Upper lobe of right lung (tissue), 1 donor: ENCODE measurements at regions not wholly inside any gene's neighbourhood (a gene's known extent, or its start where the extent isn't known, plus 50 kb on each side); places are given as distances from the start of the nearest gene placed in this dataset.

ENCODE experiments used
- ATAC-seq: fragments of 200-7000 bp; cut with Tn5 transposase; one replicate; pipeline ENCODE4 v1.9.1; 2020; ENCODE audit warnings: mild to moderate bottlenecking, moderate library complexity
- DNase-seq: peaks from one replicate; pipeline ENCODE4 v3.0.0-alpha.2; 2020
- H3K27ac ChIP-seq: fragments of 200-600 bp; one replicate; pipeline ENCODE4 v1.8.0; 2022
- H3K27me3 ChIP-seq: fragments of 200-600 bp; one replicate; pipeline ENCODE4 v1.8.0; 2022; ENCODE audit warnings: mild to moderate bottlenecking
- H3K36me3 ChIP-seq: fragments of 200-600 bp; one replicate; pipeline ENCODE4 v1.8.0; 2022
- H3K4me1 ChIP-seq: fragments of 200-600 bp; one replicate; pipeline ENCODE4 v1.8.0; 2022
- H3K4me3 ChIP-seq: fragments of 200-600 bp; one replicate; pipeline ENCODE4 v1.8.0; 2022; ENCODE audit warnings: mild to moderate bottlenecking
- H3K9me3 ChIP-seq: fragments of 200-600 bp; one replicate; pipeline ENCODE4 v1.8.0; 2022
- intact Hi-C: fragments of 100-400 bp; cut with DNase I; formaldehyde crosslinking; loops from one replicate; pipeline ENCODE4 v1.11.0; 2022
- TF ChIP-seq, protein P1 (sequence below): fragments of 200-600 bp; IDR thresholded peaks from one replicate; pipeline ENCODE4 v1.8.0; 2022; ENCODE audit warnings: antibody characterized with exemption
- donor health status: DM: no; HTN: yes; CAD: no; lungs with severe emphysema.

- intact Hi-C loops, result no loop called here
- DNase-seq, result no peak
- H3K9me3 ChIP-seq, result no peaks in the 10 kb centered on the region
Observed at GRCh38 chr5:172575816-172576545, 65.1 kb upstream of the NEURL1B start.

GRCh38 chr5:172575416-172575815, 65.6 kb upstream of the NEURL1B start:
- H3K27ac ChIP-seq, result no peak overlapping the region
- DNase-seq (no peak), ATAC-seq (no peak)
- intact Hi-C loops, result no loop called here
- TF ChIP-seq, protein P1, sequence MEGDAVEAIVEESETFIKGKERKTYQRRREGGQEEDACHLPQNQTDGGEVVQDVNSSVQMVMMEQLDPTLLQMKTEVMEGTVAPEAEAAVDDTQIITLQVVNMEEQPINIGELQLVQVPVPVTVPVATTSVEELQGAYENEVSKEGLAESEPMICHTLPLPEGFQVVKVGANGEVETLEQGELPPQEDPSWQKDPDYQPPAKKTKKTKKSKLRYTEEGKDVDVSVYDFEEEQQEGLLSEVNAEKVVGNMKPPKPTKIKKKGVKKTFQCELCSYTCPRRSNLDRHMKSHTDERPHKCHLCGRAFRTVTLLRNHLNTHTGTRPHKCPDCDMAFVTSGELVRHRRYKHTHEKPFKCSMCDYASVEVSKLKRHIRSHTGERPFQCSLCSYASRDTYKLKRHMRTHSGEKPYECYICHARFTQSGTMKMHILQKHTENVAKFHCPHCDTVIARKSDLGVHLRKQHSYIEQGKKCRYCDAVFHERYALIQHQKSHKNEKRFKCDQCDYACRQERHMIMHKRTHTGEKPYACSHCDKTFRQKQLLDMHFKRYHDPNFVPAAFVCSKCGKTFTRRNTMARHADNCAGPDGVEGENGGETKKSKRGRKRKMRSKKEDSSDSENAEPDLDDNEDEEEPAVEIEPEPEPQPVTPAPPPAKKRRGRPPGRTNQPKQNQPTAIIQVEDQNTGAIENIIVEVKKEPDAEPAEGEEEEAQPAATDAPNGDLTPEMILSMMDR, result no peak
- H3K36me3 ChIP-seq, result no peaks in the 10 kb centered on the region
- no peaks in the 10 kb centered on the region for H3K27me3 ChIP-seq
- H3K4me1 ChIP-seq, result peaks cover 10% of the 10 kb centered on the region
- no peaks in the 10 kb centered on the region for H3K9me3 ChIP-seq
- no peak overlapping the region for H3K4me3 ChIP-seq

More at GRCh38 chr5:172575816-172576545, 65.1 kb upstream of the NEURL1B start:
- H3K4me3 ChIP-seq, result no peak overlapping the region
- no peak overlapping the region for H3K27ac ChIP-seq
- no peaks in the 10 kb centered on the region for H3K36me3 ChIP-seq
- H3K4me1 ChIP-seq, result peaks cover 10% of the 10 kb centered on the region
- TF ChIP-seq, protein P1, result no peak
- peak; percentile 49 for ATAC-seq
- H3K27me3 ChIP-seq, result no peaks in the 10 kb centered on the region

GRCh38 chr5:172574871-172575223, 66.2 kb upstream of the NEURL1B start:
- H3K4me1 ChIP-seq, result peaks cover 10% of the 10 kb centered on the region
- intact Hi-C loops, result no loop called here
- H3K9me3 ChIP-seq, result no peaks in the 10 kb centered on the region
- TF ChIP-seq, protein P1, result no peak
- ATAC-seq (no peak), DNase-seq (no peak)
- H3K27ac ChIP-seq, result no peak overlapping the region
- H3K27me3 ChIP-seq, result no peaks in the 10 kb centered on the region
- no peaks in the 10 kb centered on the region for H3K36me3 ChIP-seq
- no peak overlapping the region for H3K4me3 ChIP-seq

DNA sequence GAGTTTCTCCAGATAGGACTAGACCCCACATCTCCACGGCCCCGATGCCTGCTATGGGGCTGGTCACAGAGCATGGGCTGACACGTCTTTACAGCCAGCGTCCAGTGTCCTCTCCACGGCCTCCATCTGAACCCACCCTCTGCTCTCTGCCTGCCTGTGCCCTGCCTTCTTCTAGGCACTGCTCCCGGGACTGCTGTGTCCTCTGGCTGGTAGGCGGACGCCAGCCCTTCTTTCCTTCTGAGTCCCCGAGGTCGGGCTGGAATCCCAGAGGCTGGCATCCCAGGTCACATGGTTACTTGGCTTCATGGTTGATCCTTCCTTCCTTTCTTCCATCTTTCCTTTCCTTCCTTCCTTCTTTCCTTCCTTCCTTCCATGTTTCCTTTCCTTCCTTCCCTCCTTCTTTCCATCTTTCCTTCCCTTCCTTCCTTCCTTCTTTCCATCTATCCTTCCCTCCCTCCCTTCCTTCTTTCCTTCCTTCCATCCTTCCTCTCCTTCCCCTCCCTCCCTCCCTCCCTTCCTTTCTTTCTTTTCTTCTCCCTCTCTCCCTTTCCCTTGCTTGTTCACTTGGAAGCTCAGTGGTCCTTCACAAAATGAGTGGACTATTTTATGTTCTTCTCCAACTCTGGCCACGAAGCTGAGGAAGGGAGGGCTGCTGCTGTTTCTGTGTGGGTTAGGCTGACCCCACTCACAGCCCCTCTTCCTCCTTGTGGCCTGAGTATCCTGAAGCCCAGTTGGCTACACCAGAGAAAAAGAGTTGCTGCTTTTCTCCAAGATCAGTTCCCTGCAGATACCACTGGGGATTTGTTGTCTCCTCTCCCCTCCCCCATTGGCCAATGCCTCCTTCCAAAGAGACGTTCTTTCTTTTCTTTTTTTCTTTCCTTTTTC, 66.8 kb upstream of the NEURL1B start:
- TF ChIP-seq, protein P1, result no peak
- no peak for ATAC-seq
- Histone ChIP-seq H3K36me3 (no peaks in the 10 kb centered on the region), H3K9me3 (no peaks in the 10 kb centered on the region), H3K27me3 (no peaks in the 10 kb centered on the region), H3K4me1 (peaks cover 10% of the 10 kb centered on the region), H3K27ac (no peak overlapping the region), H3K4me3 (no peak overlapping the region)
- no peak for DNase-seq
- intact Hi-C loops, result no loop called here

DNA sequence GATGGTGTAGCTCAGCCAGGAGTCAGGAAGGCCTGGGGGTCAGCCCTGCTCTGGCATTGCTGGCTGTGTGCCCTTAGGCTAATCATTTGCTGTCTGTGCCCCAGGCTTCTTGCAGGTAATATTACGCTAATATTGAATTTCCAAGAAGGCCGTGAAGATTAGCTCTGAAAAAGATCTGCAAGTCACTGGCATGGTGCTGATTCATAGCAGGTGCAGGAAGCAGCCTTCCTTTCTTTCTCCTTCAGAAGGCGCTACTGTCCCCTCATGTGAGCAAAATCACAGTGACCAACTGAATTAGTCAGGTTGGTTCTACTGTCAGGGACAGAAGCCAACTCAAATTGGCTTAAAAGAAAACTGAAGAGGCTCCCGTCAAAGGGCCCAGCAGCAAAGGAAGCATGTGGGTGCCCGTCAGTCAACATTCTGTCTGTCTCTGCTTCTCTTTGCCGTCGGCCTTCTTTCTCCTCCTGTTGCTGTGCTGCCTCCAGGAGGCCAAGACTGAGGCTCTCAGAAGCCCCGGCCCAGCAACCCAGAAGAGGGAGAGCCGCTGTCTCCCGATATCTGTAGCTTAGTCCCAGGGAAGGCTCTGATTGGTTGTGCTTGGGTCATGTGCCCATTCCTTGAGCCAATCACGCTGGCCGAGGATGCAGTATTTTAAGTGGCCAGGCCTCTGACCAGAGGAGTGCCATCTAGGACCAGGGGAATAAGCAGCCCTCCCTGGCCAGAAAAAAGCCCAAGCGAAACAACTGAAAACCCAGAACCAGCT, 67.8 kb upstream of the NEURL1B start:
- intact Hi-C loops, result no loop called here
- no peak for DNase-seq
- H3K27ac ChIP-seq, result no peak overlapping the region
- ATAC-seq, result no peak
- TF ChIP-seq, protein P1, result no peak
- no peaks in the 10 kb centered on the region for H3K27me3 ChIP-seq
- peaks cover 10% of the 10 kb centered on the region for H3K4me1 ChIP-seq
- H3K4me3 ChIP-seq, result no peak overlapping the region
- no peaks in the 10 kb centered on the region for H3K9me3 ChIP-seq
- H3K36me3 ChIP-seq, result no peaks in the 10 kb centered on the region
